RWPE1 (cell line): ENCODE measurements at regions not wholly inside any gene's neighbourhood (a gene's known extent, or its start where the extent isn't known, plus 50 kb on each side); places are given as distances from the start of the nearest gene placed in this dataset.
A peak's percentile ranks its signal among the peaks of the same experiment; 100 is the strongest.

Source experiments
- CTCF ChIA-PET: fragments of 350-600 bp; sonication (Branson Sonifier 250); formaldehyde crosslinking; extraction: SDS; loops from one replicate; lab custom pipeline; 2021; lab: Yijun Ruan, JAX
- POLR2A ChIA-PET: fragments of 400-600 bp; formaldehyde crosslinking; extraction: SDS; loops from one replicate; lab custom pipeline; 2020; ENCODE audit warnings: antibody characterized with exemption; ENCODE audit not compliant: low non-redundant PET; lab: Yijun Ruan, JAX
- DNase-seq: peaks from one replicate; pipeline ENCODE4 v3.0.0; 2012; ENCODE audit warnings: low spot score
- H3K27ac ChIP-seq: fragments of 450-650 bp; 2 replicates; pipeline ENCODE4 v1.5.1; 2017
- TF ChIP-seq, protein P1 (sequence below): fragments of 450-650 bp; conservative IDR thresholded peaks from 2 replicates; pipeline ENCODE4 v1.5.1; 2017; ENCODE audit warnings: low read depth, mild to moderate bottlenecking

DNA sequence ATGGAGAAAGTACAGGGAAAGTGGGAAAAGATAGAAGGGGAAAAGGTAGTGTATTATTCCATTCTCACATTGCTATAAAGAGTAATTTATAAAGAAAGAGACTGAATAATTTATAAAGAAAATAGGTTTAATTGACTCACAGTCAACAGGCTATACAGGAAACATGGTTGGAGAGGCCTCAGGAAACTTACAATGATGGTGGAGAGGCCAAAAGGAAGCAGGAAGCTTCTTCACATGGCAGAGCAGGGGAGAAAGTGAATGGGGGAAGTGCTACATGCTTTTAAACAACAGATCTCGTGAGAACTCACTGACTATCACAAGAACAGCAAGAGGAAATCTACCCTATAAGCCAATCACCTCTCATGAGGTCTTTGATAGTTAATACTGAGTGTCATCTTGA is 725.0 kb upstream of the FLRT2 start:
- CTCF ChIA-PET, result no interaction called here
- POLR2A ChIA-PET, result no interaction called here
- H3K27ac ChIP-seq, result no peak overlapping the region
- TF ChIP-seq, protein P1, sequence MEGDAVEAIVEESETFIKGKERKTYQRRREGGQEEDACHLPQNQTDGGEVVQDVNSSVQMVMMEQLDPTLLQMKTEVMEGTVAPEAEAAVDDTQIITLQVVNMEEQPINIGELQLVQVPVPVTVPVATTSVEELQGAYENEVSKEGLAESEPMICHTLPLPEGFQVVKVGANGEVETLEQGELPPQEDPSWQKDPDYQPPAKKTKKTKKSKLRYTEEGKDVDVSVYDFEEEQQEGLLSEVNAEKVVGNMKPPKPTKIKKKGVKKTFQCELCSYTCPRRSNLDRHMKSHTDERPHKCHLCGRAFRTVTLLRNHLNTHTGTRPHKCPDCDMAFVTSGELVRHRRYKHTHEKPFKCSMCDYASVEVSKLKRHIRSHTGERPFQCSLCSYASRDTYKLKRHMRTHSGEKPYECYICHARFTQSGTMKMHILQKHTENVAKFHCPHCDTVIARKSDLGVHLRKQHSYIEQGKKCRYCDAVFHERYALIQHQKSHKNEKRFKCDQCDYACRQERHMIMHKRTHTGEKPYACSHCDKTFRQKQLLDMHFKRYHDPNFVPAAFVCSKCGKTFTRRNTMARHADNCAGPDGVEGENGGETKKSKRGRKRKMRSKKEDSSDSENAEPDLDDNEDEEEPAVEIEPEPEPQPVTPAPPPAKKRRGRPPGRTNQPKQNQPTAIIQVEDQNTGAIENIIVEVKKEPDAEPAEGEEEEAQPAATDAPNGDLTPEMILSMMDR, result no peak
- no peak for DNase-seq

DNA sequence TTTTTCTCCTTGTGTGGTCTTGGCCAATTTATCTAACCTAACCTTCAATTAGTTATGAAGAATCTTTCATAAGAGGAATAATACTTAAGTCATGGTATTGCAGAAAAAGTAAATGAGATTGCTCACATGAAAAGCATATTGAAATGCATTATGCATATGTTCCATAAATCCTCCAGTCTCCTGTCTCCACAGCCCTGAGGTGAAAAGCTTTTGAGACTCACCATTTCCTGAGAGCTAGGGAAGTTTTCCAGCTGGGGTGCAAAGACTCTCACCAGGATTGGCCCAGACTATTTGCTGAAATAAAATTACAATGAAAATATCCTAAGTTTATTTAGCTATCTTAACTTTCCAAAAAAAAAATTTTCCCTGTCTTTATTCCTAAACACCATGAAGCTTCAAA is 723.8 kb upstream of the FLRT2 start:
- TF ChIP-seq, protein P1, result no peak
- no peak for DNase-seq
- POLR2A ChIA-PET, result no interaction called here
- H3K27ac ChIP-seq, result no peak overlapping the region
- CTCF ChIA-PET, result interaction anchor here (0.7 kb wide), 1 partner anchor 731 kb away, joined by 3 read pairs; no protein-coding TSS in a partner anchor

DNA sequence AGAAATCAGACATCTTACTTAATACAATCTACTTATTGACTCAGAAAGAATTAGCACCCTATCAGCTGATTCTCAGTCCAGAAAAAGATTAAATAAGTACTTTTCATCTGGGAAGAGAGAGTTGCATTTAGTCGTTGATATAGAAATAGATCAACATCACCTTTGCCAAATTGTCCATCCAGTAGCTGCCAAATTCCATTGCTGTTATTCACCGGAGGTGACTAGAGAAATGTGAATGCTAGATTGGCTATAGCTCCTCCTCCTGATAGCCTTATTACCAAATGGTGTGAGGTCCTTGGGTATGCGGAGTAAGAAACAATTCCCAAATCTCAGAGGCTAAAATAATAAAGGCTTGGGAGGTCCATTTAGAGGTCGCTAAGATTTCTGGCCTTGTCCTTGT is 723.3 kb upstream of the FLRT2 start:
- peak; percentile 75 for DNase-seq
- CTCF ChIA-PET, result interaction anchor here (0.7 kb wide), 1 partner anchor 730 kb away, joined by 3 read pairs; no protein-coding TSS in a partner anchor

DNA sequence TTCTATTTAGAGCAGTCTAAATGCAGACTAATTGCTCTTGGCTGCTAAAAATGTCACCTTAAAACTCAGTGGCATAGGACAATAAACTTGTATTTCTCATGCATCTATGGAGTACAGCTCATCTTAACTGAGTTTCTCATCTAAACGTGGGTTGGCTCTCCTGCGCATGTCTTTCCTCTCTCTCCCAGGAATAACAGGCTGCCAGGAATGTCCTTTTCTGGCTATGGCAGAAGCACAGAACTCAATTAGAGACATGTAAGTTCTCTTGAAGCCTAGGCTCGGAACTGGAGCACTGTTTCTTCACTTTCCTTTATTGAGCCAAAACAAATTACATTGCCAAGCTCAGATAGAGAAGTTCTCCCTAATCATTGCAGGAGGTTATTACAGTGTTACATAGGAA is 722.3 kb upstream of the FLRT2 start:
- no peak for DNase-seq
- ChIA-PET CTCF (no interaction called here), POLR2A (no interaction called here)
- TF ChIP-seq, protein P1, result no peak
- no peak overlapping the region for H3K27ac ChIP-seq

More for the DNA sequence above, 723.3 kb upstream of the FLRT2 start:
- TF ChIP-seq, protein P1, result no peak
- POLR2A ChIA-PET, result no interaction called here
- no peak overlapping the region for H3K27ac ChIP-seq

DNA sequence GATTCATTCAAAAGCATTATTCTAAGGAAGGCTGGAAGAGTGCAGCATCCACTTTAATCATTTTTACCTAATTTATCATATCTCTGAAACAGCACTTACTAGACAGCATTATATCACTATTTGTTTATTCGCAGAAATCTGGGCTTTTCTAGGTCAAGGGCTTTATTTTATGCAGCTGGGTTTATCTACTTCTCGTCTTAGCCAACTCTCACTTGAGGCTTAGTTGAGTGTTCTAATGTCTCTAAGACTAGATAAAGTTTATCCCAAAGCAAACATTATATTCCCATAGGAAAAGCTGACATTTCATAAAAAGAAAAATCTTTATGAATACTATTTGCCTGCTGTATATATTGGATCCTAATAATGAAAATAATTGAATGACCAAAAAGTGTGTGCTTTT is 720.8 kb upstream of the FLRT2 start:
- no peak for DNase-seq
- ChIA-PET CTCF (no interaction called here), POLR2A (no interaction called here)
- no peak overlapping the region for H3K27ac ChIP-seq
- TF ChIP-seq, protein P1, result no peak

DNA sequence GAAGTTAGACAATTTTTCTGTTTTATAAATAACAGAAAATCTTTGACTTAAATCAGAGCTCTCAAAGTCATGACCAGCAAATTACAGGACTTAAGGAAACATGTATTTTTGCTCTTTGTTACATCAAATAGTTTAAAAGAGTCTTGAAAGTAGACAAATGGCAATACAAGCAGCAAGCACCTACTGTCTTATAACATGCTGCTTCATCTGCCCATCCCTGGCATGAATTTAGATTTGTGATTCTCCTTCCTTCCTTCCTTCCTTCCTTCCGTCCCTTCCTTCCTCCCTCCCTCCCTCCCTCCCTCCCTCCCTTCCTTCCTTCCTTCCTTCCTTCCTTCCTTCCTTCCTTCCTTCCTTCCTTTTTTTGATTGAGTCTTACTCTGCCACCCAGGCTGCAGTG is 715.6 kb upstream of the FLRT2 start:
- CTCF ChIA-PET, result no interaction called here
- TF ChIP-seq, protein P1, result no peak
- H3K27ac ChIP-seq, result no peak overlapping the region
- DNase-seq, result no peak
- POLR2A ChIA-PET, result no interaction called here

DNA sequence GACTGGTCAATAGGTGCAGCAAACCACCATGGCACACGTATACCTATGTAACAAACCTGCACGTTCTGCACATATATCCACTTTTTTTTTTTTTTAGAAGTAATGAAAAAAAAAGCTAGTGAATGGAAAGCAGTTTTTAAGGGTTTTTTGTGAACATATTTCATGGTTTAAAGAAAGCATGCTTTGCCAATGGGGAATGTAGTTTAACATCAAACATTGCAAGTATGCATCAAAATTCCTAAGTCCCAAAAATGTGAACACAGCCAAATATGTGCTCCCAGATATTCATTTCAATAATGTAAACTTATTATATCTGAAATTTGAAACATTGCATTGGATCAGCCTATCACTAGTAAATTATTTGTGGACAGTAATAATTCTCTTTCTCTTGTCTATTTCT is 710.4 kb upstream of the FLRT2 start:
- CTCF ChIA-PET, result no interaction called here
- POLR2A ChIA-PET, result no interaction called here

More for the DNA sequence above, 710.4 kb upstream of the FLRT2 start:
- no peak overlapping the region for H3K27ac ChIP-seq
- TF ChIP-seq, protein P1, result no peak
- no peak for DNase-seq
